GM12878 (cell line): ENCODE measurements at regions not wholly inside any gene's neighbourhood (a gene's known extent, or its start where the extent isn't known, plus 50 kb on each side); places are given as distances from the start of the nearest gene placed in this dataset.

Experiments used
- ATAC-seq: fragments of 200-7000 bp; cut with Tn5 transposase; 3 replicates; pipeline ENCODE4 v1.9.1; 2020; ENCODE audit warnings: mild to moderate bottlenecking, moderate library complexity
- BruUV-seq: library from RNA; stranded (reverse); fragments of 400-500 nt; replicated peaks from 2 replicates; lab custom pipeline; 2021; lab: Mats Ljungman, UMichigan
- CTCF ChIA-PET: fragments of 300-600 bp; sonication (Branson Sonifier 250); formaldehyde crosslinking; extraction: SDS; loops from one replicate; lab custom pipeline; 2021; ENCODE audit warnings: inconsistent platforms; lab: Yijun Ruan, JAX
- POLR2A ChIA-PET: fragments of 350-600 bp; formaldehyde crosslinking; extraction: SDS; loops from one replicate; lab custom pipeline; 2021; ENCODE audit warnings: inconsistent platforms; lab: Charles Lee
- RAD21 ChIA-PET: fragments of 300-600 bp; sonication (Branson Sonifier 250); formaldehyde crosslinking; loops from one replicate; lab custom pipeline; 2023; ENCODE audit warnings: antibody characterized with exemption; ENCODE audit not compliant: unreplicated experiment; lab: Charles Lee
- SMC1A ChIA-PET: fragments of 300-600 bp; sonication (Branson Sonifier 250); formaldehyde crosslinking; loops from one replicate; lab custom pipeline; 2023; ENCODE audit not compliant: unreplicated experiment, uncharacterized antibody; lab: Charles Lee
- DNase-seq: peaks from one replicate; pipeline ENCODE4 v3.0.0-alpha.2; 2011; ENCODE audit warnings: low read depth, low spot score
- FAIRE-seq: peaks from 3 replicates; lab custom pipeline; 2011; peaks lifted over from hg19 to GRCh38; lab: Jason Lieb, UNC
- H2AFZ ChIP-seq: 2 replicates; pipeline ENCODE4 v1.6.0; 2011; ENCODE audit warnings: low read depth, low read length, control low read depth; ENCODE audit not compliant: control insufficient read depth
- H3K27ac ChIP-seq: 2 replicates; pipeline ENCODE4 v1.5.1; 2011; ENCODE audit warnings: control low read depth; ENCODE audit not compliant: control insufficient read depth, insufficient read depth
- H3K27me3 ChIP-seq, 2 experiments: replicated peaks in 1 of 2; 2 replicates each; pipeline versions ENCODE4 v1.6.0 to v1.6.1; 2011; ENCODE audit warnings: low read length in 1 of 2; ENCODE audit not compliant: control insufficient read depth in 2 of 2, insufficient read depth in 2 of 2
- H3K36me3 ChIP-seq, 2 experiments: 2 replicates each; pipeline ENCODE4 v1.5.1; 2011; ENCODE audit warnings: low read length in 1 of 2; ENCODE audit not compliant: control insufficient read depth in 2 of 2, insufficient read depth in 2 of 2
- H3K4me1 ChIP-seq: 2 replicates; pipeline ENCODE4 v1.6.1; 2011; ENCODE audit warnings: mild to moderate bottlenecking, low read length, moderate library complexity, mixed read lengths; ENCODE audit not compliant: control insufficient read depth, insufficient read depth
- H3K4me2 ChIP-seq: 2 replicates; pipeline ENCODE4 v1.6.0; 2011; ENCODE audit warnings: control low read depth; ENCODE audit not compliant: control insufficient read depth, insufficient read depth
- H3K4me3 ChIP-seq: fragments of 200-600 bp; sonication (generic); 2 replicates; pipeline ENCODE4 v1.5.1; 2016
- H3K79me2 ChIP-seq: 2 replicates; pipeline ENCODE4 v1.6.0; 2011; ENCODE audit warnings: low read length; ENCODE audit not compliant: control insufficient read depth, insufficient read depth
- H3K9ac ChIP-seq: 2 replicates; pipeline ENCODE4 v1.8.0; 2011; ENCODE audit warnings: low read length, control low read depth, mixed read lengths; ENCODE audit not compliant: control insufficient read depth, insufficient read depth
- H3K9me3 ChIP-seq: replicated peaks from 3 replicates; pipeline ENCODE4 v1.5.1; 2011; ENCODE audit warnings: mild to moderate bottlenecking, low read length; ENCODE audit not compliant: control insufficient read depth, insufficient read depth
- H4K20me1 ChIP-seq: 2 replicates; pipeline ENCODE4 v1.6.0; 2011; ENCODE audit not compliant: control insufficient read depth, insufficient read depth
- BCL3 ChIP-seq: IDR thresholded peaks from 2 replicates; pipeline ENCODE4 v1.6.1; 2011; ENCODE audit warnings: borderline replicate concordance, low read depth, mild to moderate bottlenecking, moderate library complexity, low read length; ENCODE audit not compliant: insufficient read depth, poor library complexity, severe bottlenecking
- CBX5 ChIP-seq: sonication (generic); IDR thresholded peaks from 2 replicates; pipeline ENCODE4 v1.6.1; 2016; ENCODE audit warnings: low read depth, moderate library complexity, mild to moderate bottlenecking, inconsistent platforms
- CUX1 ChIP-seq: IDR thresholded peaks from 2 replicates; pipeline ENCODE4 v1.6.1; 2012; ENCODE audit warnings: improper control_type of control experiment, low read depth, low read length; ENCODE audit not compliant: insufficient replicate concordance
- EGR1 ChIP-seq, 2 experiments: IDR thresholded peaks; 1 replicate in 1 of 2; 2 replicates in 1 of 2; pipeline ENCODE4 v1.6.1; 2011 to 2012; ENCODE audit warnings: low read depth in 2 of 2, low read length in 2 of 2, borderline replicate concordance in 1 of 2, mild to moderate bottlenecking in 1 of 2, moderate library complexity in 1 of 2
- ESRRA ChIP-seq: IDR thresholded peaks from 2 replicates; pipeline ENCODE4 v1.6.1; 2012; ENCODE audit warnings: mild to moderate bottlenecking, low read length, improper control_type of control experiment
- IKZF1 ChIP-seq: fragments of 450-650 bp; conservative IDR thresholded peaks from 2 replicates; pipeline ENCODE4 v1.6.1; 2017; ENCODE audit warnings: antibody characterized with exemption, mild to moderate bottlenecking
- IRF5 ChIP-seq: fragments of 450-650 bp; IDR thresholded peaks from 2 replicates; pipeline ENCODE4 v1.6.1; 2017; ENCODE audit warnings: borderline replicate concordance
- MAX ChIP-seq: IDR thresholded peaks from 2 replicates; pipeline ENCODE4 v1.6.1; 2012; ENCODE audit warnings: low read depth, low read length, improper control_type of control experiment
- MYB ChIP-seq: fragments of 150-350 bp; IDR thresholded peaks from 2 replicates; pipeline ENCODE4 v1.6.1; 2014; ENCODE audit warnings: mild to moderate bottlenecking, low read depth, low read length, borderline replicate concordance
- NBN ChIP-seq: fragments of 450-650 bp; IDR thresholded peaks from 2 replicates; pipeline ENCODE4 v1.6.1; 2016
- RUNX3 ChIP-seq: IDR thresholded peaks from 2 replicates; pipeline ENCODE4 v1.6.1; 2012; ENCODE audit warnings: low read length, inconsistent platforms
- SMC3 ChIP-seq: IDR thresholded peaks from 2 replicates; pipeline ENCODE4 v1.6.1; 2011; ENCODE audit warnings: low read length, improper control_type of control experiment, borderline replicate concordance
- SREBF1 ChIP-seq: IDR thresholded peaks from 2 replicates; pipeline ENCODE4 v1.6.1; 2012; ENCODE audit warnings: mild to moderate bottlenecking, low read length
- SREBF2 ChIP-seq: IDR thresholded peaks from 2 replicates; pipeline ENCODE4 v1.6.1; 2012; ENCODE audit warnings: mild to moderate bottlenecking, low read length
- TCF12 ChIP-seq: IDR thresholded peaks from 2 replicates; pipeline ENCODE4 v1.6.1; 2011; ENCODE audit warnings: low read depth, mild to moderate bottlenecking, low read length
- ZBED1 ChIP-seq: IDR thresholded peaks from 2 replicates; pipeline ENCODE4 v1.6.1; 2016; ENCODE audit warnings: borderline replicate concordance
- WGBS: methylation state at CpG from one replicate; pipeline ENCODE4 v1.1.6; 2016; ENCODE audit warnings: low lambda C conversion rate; ENCODE audit not compliant: insufficient replicate concordance, insufficient coverage; ENCODE audit errors: missing lambda C conversion rate; 5-methylcytosine and 5-hydroxymethylcytosine counted together
- in situ Hi-C: fragments of 300-500 bp; cut with MboI; formaldehyde crosslinking; loops from 9 replicates; pipeline ENCODE4 v1.14.3; 2018; ENCODE audit warnings: mixed read lengths
- intact Hi-C: fragments of 100-400 bp; cut with micrococcal nuclease; formaldehyde crosslinking; loops from one replicate; pipeline ENCODE4 v1.14.2; 2022; ENCODE audit not compliant: unreplicated experiment

GRCh38 chr9:129289131-129289731, 111.2 kb upstream of the IER5L start:
- 22% methylated on average over 13 of the region's 13 CpGs for WGBS

More at GRCh38 chr9:129289131-129289731, 111.2 kb upstream of the IER5L start:
- Histone ChIP-seq H3K4me3 (no peak overlapping the region), H3K79me2 (no peaks in the 10 kb centered on the region), H3K9me3 (no peaks in the 10 kb centered on the region), H3K36me3 (no peaks in the 10 kb centered on the region), H4K20me1 (no peaks in the 10 kb centered on the region), H3K9ac (no peak overlapping the region), H3K4me1 (no peaks in the 10 kb centered on the region), H3K27me3 (no peaks in the 10 kb centered on the region), H3K4me2 (no peak overlapping the region), H2AFZ (no peak overlapping the region), H3K27ac (no peak overlapping the region)
- no peak for TF ChIP-seq MYB
- no peak for TF ChIP-seq TCF12
- TF ChIP-seq RUNX3, result no peak
- no peak for TF ChIP-seq CBX5
- no peak for TF ChIP-seq ESRRA
- TF ChIP-seq BCL3, result no peak
- no peak for TF ChIP-seq SMC3
- no peak for TF ChIP-seq SREBF2
- no peak for TF ChIP-seq ZBED1
- TF ChIP-seq EGR1 (IDR thresholded peaks at IDR 0.05; ENCODE audit: borderline replicate concordance in 1 of 2, low read depth in 2 of 2, low read length in 2 of 2), result no peak
- no peak for TF ChIP-seq NBN
- TF ChIP-seq CUX1, result no peak
- TF ChIP-seq MAX, result no peak
- no peak for TF ChIP-seq IRF5
- no peak for TF ChIP-seq SREBF1
- no peak for TF ChIP-seq IKZF1
- FAIRE-seq, result no peak
- ChIA-PET POLR2A (no interaction called here), SMC1A (no interaction called here), CTCF (interaction anchor here (0.6 kb wide), 1 partner anchor 9 kb away, joined by 3 read pairs; no protein-coding TSS in a partner anchor), RAD21 (no interaction called here)
- no peak for ATAC-seq
- intact Hi-C loops, result no loop called here
- BruUV-seq, result no TSS peak
- no peak for DNase-seq
- in situ Hi-C loops, result no loop called here
